Left lung (tissue), 4 donors: ENCODE measurements at regions not wholly inside any gene's neighbourhood (a gene's known extent, or its start where the extent isn't known, plus 50 kb on each side); places are given as distances from the start of the nearest gene placed in this dataset.
A peak's percentile ranks its signal among the peaks of the same experiment; 100 is the strongest.

Source experiments
- ATAC-seq: fragments of 200-7000 bp; cut with Tn5 transposase; one replicate; pipeline ENCODE4 v1.9.1; 2020; ENCODE audit warnings: moderate library complexity
- DNase-seq, 4 donors: peaks; one replicate each; pipeline ENCODE4 v3.0.0-alpha.2; 2013 to 2020
- H3K27ac ChIP-seq, 2 donors: fragments of 200-600 bp; sonication (generic) in 1 of 2; one replicate each; pipeline versions ENCODE4 v1.5.0 to v1.8.0; 2020 to 2021
- H3K27me3 ChIP-seq, 2 donors: fragments of 200-600 bp; sonication (generic) in 1 of 2; one replicate each; pipeline versions ENCODE4 v1.5.0 to v1.8.0; 2020 to 2021
- H3K36me3 ChIP-seq, 2 donors: fragments of 200-600 bp; sonication (generic) in 1 of 2; one replicate each; pipeline versions ENCODE4 v1.5.0 to v1.8.0; 2020 to 2021
- H3K4me1 ChIP-seq, 2 donors: fragments of 200-600 bp; one replicate each; pipeline ENCODE4 v1.8.0; 2021
- H3K4me3 ChIP-seq, 2 donors: fragments of 200-600 bp; sonication (generic) in 1 of 2; one replicate each; pipeline versions ENCODE4 v1.5.0 to v1.8.0; 2020 to 2021; ENCODE audit warnings: mild to moderate bottlenecking in 1 of 2
- H3K9me3 ChIP-seq, 2 donors: fragments of 200-600 bp; sonication (generic) in 1 of 2; one replicate each; pipeline versions ENCODE4 v1.5.0 to v1.8.0; 2020 to 2021
- CTCF ChIP-seq, 2 donors: fragments of 200-600 bp; sonication (generic) in 1 of 2; IDR thresholded peaks; one replicate each; pipeline versions ENCODE4 v1.5.0 to v1.8.0; 2021; ENCODE audit warnings: antibody characterized with exemption in 2 of 2
- intact Hi-C, 2 donors: fragments of 100-400 bp; cut with DNase I; formaldehyde crosslinking; loops; one replicate each; pipeline versions ENCODE4 v1.11.2 to v1.14.2; 2022
- donor health status: DM: no; HTN: yes; CAD: no.
- donor health status: DM: no; HTN: no; CAD: no.

- H3K27ac ChIP-seq: no peak overlapping the region
- no peaks in the 10 kb centered on the region for H3K4me1 ChIP-seq
- DNase-seq (no peak), ATAC-seq (no peak)
- TF ChIP-seq CTCF (IDR thresholded peaks at IDR 0.05): no peak
- no peaks in the 10 kb centered on the region for H3K27me3 ChIP-seq
- H3K9me3 ChIP-seq: no peaks in the 10 kb centered on the region
- intact Hi-C loops: loop anchor here in 1 of 2 donors (5.0 kb wide), 1 partner anchor 357 kb away; no protein-coding TSS in a partner anchor
- H3K4me3 ChIP-seq: no peak overlapping the region
- no peaks in the 10 kb centered on the region for H3K36me3 ChIP-seq
These were observed 192.3 kb upstream of the ADGRL4 start for GRCh38 chr1:79198832-79199231.

GRCh38 chr1:79197421-79197820, 190.9 kb upstream of the ADGRL4 start:
- H3K9me3 ChIP-seq: no peaks in the 10 kb centered on the region
- H3K27ac ChIP-seq: no peak overlapping the region
- no peaks in the 10 kb centered on the region for H3K27me3 ChIP-seq
- no peak for TF ChIP-seq CTCF (IDR thresholded peaks at IDR 0.05)
- intact Hi-C loops: loop anchor here in 1 of 2 donors (5.0 kb wide), 1 partner anchor 355 kb away; no protein-coding TSS in a partner anchor
- ATAC-seq (no peak), DNase-seq (no peak)
- no peaks in the 10 kb centered on the region for H3K4me1 ChIP-seq
- H3K4me3 ChIP-seq: no peak overlapping the region
- no peaks in the 10 kb centered on the region for H3K36me3 ChIP-seq

GRCh38 chr1:79196211-79196610, 189.7 kb upstream of the ADGRL4 start:
- no peak for TF ChIP-seq CTCF (IDR thresholded peaks at IDR 0.05)
- Histone ChIP-seq H3K4me3 (no peak overlapping the region), H3K27ac (no peak overlapping the region), H3K4me1 (no peaks in the 10 kb centered on the region), H3K36me3 (no peaks in the 10 kb centered on the region), H3K9me3 (no peaks in the 10 kb centered on the region), H3K27me3 (no peaks in the 10 kb centered on the region)
- ATAC-seq (no peak), DNase-seq (no peak)
- intact Hi-C loops: loop anchor here in 1 of 2 donors (5.0 kb wide), 1 partner anchor 354 kb away; no protein-coding TSS in a partner anchor

GRCh38 chr1:79193211-79194079, 186.9 kb upstream of the ADGRL4 start:
- H3K4me1 ChIP-seq: no peaks in the 10 kb centered on the region
- no peaks in the 10 kb centered on the region for H3K36me3 ChIP-seq
- no peaks in the 10 kb centered on the region for H3K9me3 ChIP-seq
- DNase-seq: peak in 2 of 4 donors; percentile 8 to 13
- ATAC-seq: peak; percentile 22
- no peak overlapping the region for H3K27ac ChIP-seq
- H3K27me3 ChIP-seq: no peaks in the 10 kb centered on the region
- TF ChIP-seq CTCF (IDR thresholded peaks at IDR 0.05): no peak
- no peak overlapping the region for H3K4me3 ChIP-seq
- intact Hi-C loops: no loop called here

- no peak overlapping the region for H3K4me3 ChIP-seq
- H3K36me3 ChIP-seq: no peaks in the 10 kb centered on the region
- DNase-seq (no peak), ATAC-seq (no peak)
- TF ChIP-seq CTCF (IDR thresholded peaks at IDR 0.05): no peak
- H3K4me1 ChIP-seq: no peaks in the 10 kb centered on the region
- H3K9me3 ChIP-seq: no peaks in the 10 kb centered on the region
- H3K27me3 ChIP-seq: no peaks in the 10 kb centered on the region
- H3K27ac ChIP-seq: no peak overlapping the region
- intact Hi-C loops: no loop called here
These were observed 183.5 kb upstream of the ADGRL4 start for GRCh38 chr1:79190074-79190473.
